MM.1S (cell line): ENCODE measurements at regions not wholly inside any gene's neighbourhood (a gene's known extent, or its start where the extent isn't known, plus 50 kb on each side); places are given as distances from the start of the nearest gene placed in this dataset.

Source experiments
- DNase-seq: peaks from one replicate; pipeline ENCODE4 v3.0.0-alpha.2; 2015
- H2AFZ ChIP-seq: fragments of 300-600 bp; sonication (generic); 2 replicates; pipeline ENCODE4 v1.6.0; 2016; ENCODE audit warnings: antibody characterized with exemption, low read length
- H3F3A ChIP-seq: fragments of 300-600 bp; sonication (generic); 2 replicates; pipeline ENCODE4 v1.6.1; 2016; ENCODE audit warnings: mild to moderate bottlenecking, antibody characterized with exemption, low read length, moderate library complexity, mixed read lengths; ENCODE audit not compliant: insufficient read depth
- H3K27ac ChIP-seq: fragments of 300-600 bp; sonication (generic); 2 replicates; pipeline ENCODE4 v1.5.1; 2016; ENCODE audit warnings: mild to moderate bottlenecking, low read length
- H3K27me3 ChIP-seq: fragments of 300-600 bp; sonication (generic); replicated peaks from 2 replicates; pipeline ENCODE4 v1.6.0; 2016; ENCODE audit warnings: low read length; ENCODE audit not compliant: insufficient read depth
- H3K36me3 ChIP-seq: fragments of 300-600 bp; sonication (generic); replicated peaks from 2 replicates; pipeline ENCODE4 v1.6.1; 2016; ENCODE audit warnings: mild to moderate bottlenecking, low read length, mixed read lengths; ENCODE audit not compliant: insufficient read depth
- H3K4me1 ChIP-seq: fragments of 300-600 bp; sonication (generic); 2 replicates; pipeline ENCODE4 v1.6.1; 2016; ENCODE audit warnings: low read length, mixed read lengths
- H3K4me2 ChIP-seq: fragments of 300-600 bp; sonication (generic); 2 replicates; pipeline ENCODE4 v1.6.0; 2016; ENCODE audit warnings: low read depth, low read length
- H3K4me3 ChIP-seq: fragments of 300-600 bp; sonication (generic); 2 replicates; pipeline ENCODE4 v1.5.1; 2016; ENCODE audit warnings: low read length, mixed read lengths
- H3K79me2 ChIP-seq: fragments of 300-600 bp; sonication (generic); 2 replicates; pipeline ENCODE4 v1.6.1; 2016; ENCODE audit warnings: mixed run types, low read length, mixed read lengths
- H3K9ac ChIP-seq: fragments of 300-600 bp; sonication (generic); 2 replicates; pipeline ENCODE4 v1.6.1; 2016; ENCODE audit warnings: low read length, mixed read lengths
- H3K9me2 ChIP-seq: fragments of 300-600 bp; sonication (generic); replicated peaks from 2 replicates; pipeline ENCODE4 v1.6.1; 2016; ENCODE audit warnings: mild to moderate bottlenecking, low read length, mixed read lengths; ENCODE audit not compliant: insufficient read depth
- H3K9me3 ChIP-seq: fragments of 300-600 bp; sonication (generic); replicated peaks from 2 replicates; pipeline ENCODE4 v1.6.1; 2016; ENCODE audit warnings: mild to moderate bottlenecking, low read length, mixed read lengths; ENCODE audit not compliant: insufficient read depth
- H4K20me1 ChIP-seq: fragments of 300-600 bp; sonication (generic); 2 replicates; pipeline ENCODE4 v1.6.1; 2016; ENCODE audit warnings: mild to moderate bottlenecking, low read length, moderate library complexity, mixed read lengths; ENCODE audit not compliant: insufficient read depth
- CTCF ChIP-seq: fragments of 300-600 bp; sonication (generic); IDR thresholded peaks from 2 replicates; pipeline ENCODE4 v1.5.1; 2016; ENCODE audit warnings: antibody characterized with exemption, low read length, mixed read lengths
- EZH2 ChIP-seq: fragments of 300-600 bp; sonication (generic); optimal IDR thresholded peaks from 2 replicates; pipeline ENCODE3; 2017; ENCODE audit warnings: low read depth, mild to moderate bottlenecking, antibody characterized with exemption, low read length, mixed read lengths
- EZH2phosphoT487 ChIP-seq: fragments of 300-600 bp; sonication (generic); IDR thresholded peaks from 2 replicates; pipeline ENCODE4 v1.6.1; 2018; ENCODE audit warnings: antibody characterized with exemption, low read length

DNA sequence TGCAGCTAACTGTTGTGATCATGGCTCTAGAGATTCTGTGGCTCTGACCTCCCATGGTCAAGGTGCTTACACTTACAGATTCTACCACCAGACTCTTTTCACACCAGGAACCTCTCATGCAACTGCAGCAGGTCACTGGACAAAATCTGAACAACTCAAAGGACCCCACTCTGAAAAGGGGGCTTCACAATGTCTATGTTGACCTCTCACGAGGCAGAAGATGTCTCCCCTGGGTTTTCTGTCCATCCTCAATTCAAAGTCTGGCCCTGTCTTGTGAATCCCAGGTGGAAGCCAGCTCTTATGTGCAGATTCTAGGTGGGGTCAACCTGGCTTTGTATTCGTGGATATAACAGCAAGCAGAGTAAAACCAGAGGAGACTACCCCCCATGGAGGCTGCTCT is 118.6 kb upstream of the ZNF479 start:
- Histone ChIP-seq H3K27ac (no peak overlapping the region), H3K9me2 (no peaks in the 10 kb centered on the region), H3F3A (no peaks in the 10 kb centered on the region), H3K79me2 (no peaks in the 10 kb centered on the region), H3K36me3 (no peaks in the 10 kb centered on the region), H3K4me1 (no peaks in the 10 kb centered on the region), H3K9me3 (no peaks in the 10 kb centered on the region), H2AFZ (no peak overlapping the region), H4K20me1 (no peaks in the 10 kb centered on the region), H3K4me3 (no peak overlapping the region), H3K9ac (no peak overlapping the region), H3K4me2 (no peak overlapping the region), H3K27me3 (no peaks in the 10 kb centered on the region)
- DNase-seq, result no peak
- TF ChIP-seq CTCF, result no peak
- TF ChIP-seq EZH2phosphoT487, result no peak
- TF ChIP-seq EZH2, result no peak

DNA sequence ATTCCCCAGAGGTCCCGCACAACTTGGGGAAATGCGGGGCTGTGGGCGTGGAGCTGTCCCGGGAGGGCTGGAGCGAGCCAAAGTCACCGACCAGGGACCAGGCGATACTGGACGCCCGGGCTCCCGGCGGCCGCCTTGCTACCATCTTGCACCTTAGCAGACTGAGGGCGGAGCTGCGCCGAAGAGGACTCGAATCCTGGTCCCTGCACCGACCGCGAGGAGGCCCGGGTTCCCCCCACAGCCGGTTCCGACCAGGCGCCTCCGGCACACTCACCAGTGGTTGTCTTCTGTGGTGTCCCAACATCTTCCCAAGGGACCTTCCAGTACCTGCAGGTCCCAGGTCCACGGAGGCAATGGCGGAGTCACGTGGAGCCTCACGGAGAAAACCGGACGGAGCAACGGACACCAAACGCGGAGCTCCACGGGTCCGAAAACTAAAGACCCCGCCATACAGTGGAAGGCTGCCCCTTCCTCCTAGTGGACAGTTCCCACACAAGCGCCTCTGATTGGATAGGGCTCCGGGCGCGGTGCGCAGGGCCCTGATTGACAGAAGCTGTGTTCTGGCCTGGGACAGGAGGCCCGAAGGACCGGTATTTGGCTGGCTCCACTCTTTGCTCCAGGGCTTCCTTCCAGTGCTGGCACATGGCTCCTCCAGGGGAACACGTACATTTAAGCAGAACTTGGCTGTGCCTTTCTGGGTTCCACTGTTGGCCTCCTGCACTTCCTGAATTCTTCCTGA is 124.6 kb upstream of the ZNF479 start:
- Histone ChIP-seq H4K20me1 (no peaks in the 10 kb centered on the region), H3K79me2 (no peaks in the 10 kb centered on the region), H3K27me3 (no peaks in the 10 kb centered on the region), H2AFZ (no peak overlapping the region), H3K36me3 (no peaks in the 10 kb centered on the region), H3F3A (no peaks in the 10 kb centered on the region), H3K4me3 (no peak overlapping the region), H3K4me1 (no peaks in the 10 kb centered on the region), H3K9me3 (no peaks in the 10 kb centered on the region), H3K27ac (no peak overlapping the region), H3K9ac (no peak overlapping the region), H3K9me2 (no peaks in the 10 kb centered on the region), H3K4me2 (no peak overlapping the region)
- no peak for DNase-seq
- TF ChIP-seq EZH2phosphoT487 (no peak), EZH2 (no peak), CTCF (no peak)

DNA sequence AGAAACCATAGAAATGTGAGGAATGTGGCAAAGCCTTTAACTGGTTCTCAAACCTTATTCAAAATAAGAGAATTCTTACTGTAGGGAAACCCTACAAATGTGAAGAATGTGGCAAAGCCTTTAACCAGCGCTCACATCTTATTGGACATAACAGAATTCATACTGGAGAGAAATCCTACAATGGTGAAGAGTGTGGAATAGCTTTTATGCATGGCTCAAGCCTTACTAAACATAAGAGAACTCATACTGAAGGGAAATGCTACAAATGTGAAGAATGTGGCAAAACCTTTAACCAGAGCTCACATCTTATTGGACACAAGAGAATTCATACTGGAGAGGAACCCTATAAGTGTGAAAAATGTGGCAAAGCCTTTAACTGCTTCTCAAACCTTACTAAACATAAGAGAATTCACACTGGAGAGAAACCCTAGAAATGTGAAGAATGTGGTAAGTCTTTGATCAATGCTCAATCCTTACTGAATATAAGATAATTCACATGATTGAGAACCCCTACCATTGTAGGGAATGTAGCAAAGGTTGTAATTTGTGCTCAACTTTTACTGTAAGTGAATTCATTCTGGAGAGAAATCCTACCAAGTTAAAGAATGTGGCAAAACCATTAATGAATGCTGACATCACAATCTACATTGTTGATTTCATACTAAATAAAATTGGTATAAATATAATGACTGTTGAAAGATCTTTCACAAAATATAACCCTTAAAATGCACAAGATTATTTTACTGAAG is 142.5 kb upstream of the ZNF479 start:
- Histone ChIP-seq H3K9ac (no peak overlapping the region), H3K4me1 (no peaks in the 10 kb centered on the region), H3K4me2 (no peak overlapping the region), H4K20me1 (no peaks in the 10 kb centered on the region), H3K79me2 (no peaks in the 10 kb centered on the region), H3K27ac (no peak overlapping the region), H3K9me2 (no peaks in the 10 kb centered on the region), H2AFZ (no peak overlapping the region), H3K36me3 (no peaks in the 10 kb centered on the region), H3K27me3 (no peaks in the 10 kb centered on the region), H3K9me3 (no peaks in the 10 kb centered on the region), H3K4me3 (no peak overlapping the region), H3F3A (no peaks in the 10 kb centered on the region)
- DNase-seq, result no peak
- TF ChIP-seq EZH2 (no peak), EZH2phosphoT487 (no peak), CTCF (no peak)
